GM12878 (cell line): ENCODE measurements at regions not wholly inside any gene's neighbourhood (a gene's known extent, or its start where the extent isn't known, plus 50 kb on each side); places are given as distances from the start of the nearest gene placed in this dataset.

ENCODE experiments used
- ATAC-seq: fragments of 200-7000 bp; cut with Tn5 transposase; 3 replicates; pipeline ENCODE4 v1.9.1; 2020; ENCODE audit warnings: mild to moderate bottlenecking, moderate library complexity
- BruUV-seq: library from RNA; stranded (reverse); fragments of 400-500 nt; replicated peaks from 2 replicates; lab custom pipeline; 2021; lab: Mats Ljungman, UMichigan
- CTCF ChIA-PET: fragments of 300-600 bp; sonication (Branson Sonifier 250); formaldehyde crosslinking; extraction: SDS; loops from one replicate; lab custom pipeline; 2021; ENCODE audit warnings: inconsistent platforms; lab: Yijun Ruan, JAX
- POLR2A ChIA-PET: fragments of 350-600 bp; formaldehyde crosslinking; extraction: SDS; loops from one replicate; lab custom pipeline; 2021; ENCODE audit warnings: inconsistent platforms; lab: Charles Lee
- RAD21 ChIA-PET: fragments of 300-600 bp; sonication (Branson Sonifier 250); formaldehyde crosslinking; loops from one replicate; lab custom pipeline; 2023; ENCODE audit warnings: antibody characterized with exemption; ENCODE audit not compliant: unreplicated experiment; lab: Charles Lee
- SMC1A ChIA-PET: fragments of 300-600 bp; sonication (Branson Sonifier 250); formaldehyde crosslinking; loops from one replicate; lab custom pipeline; 2023; ENCODE audit not compliant: unreplicated experiment, uncharacterized antibody; lab: Charles Lee
- DNase-seq: peaks from one replicate; pipeline ENCODE4 v3.0.0-alpha.2; 2011; ENCODE audit warnings: low read depth, low spot score
- FAIRE-seq: peaks from 3 replicates; lab custom pipeline; 2011; peaks lifted over from hg19 to GRCh38; lab: Jason Lieb, UNC
- H2AFZ ChIP-seq: 2 replicates; pipeline ENCODE4 v1.6.0; 2011; ENCODE audit warnings: low read depth, low read length, control low read depth; ENCODE audit not compliant: control insufficient read depth
- H3K27ac ChIP-seq: 2 replicates; pipeline ENCODE4 v1.5.1; 2011; ENCODE audit warnings: control low read depth; ENCODE audit not compliant: control insufficient read depth, insufficient read depth
- H3K27me3 ChIP-seq, 2 experiments: replicated peaks in 1 of 2; 2 replicates each; pipeline versions ENCODE4 v1.6.0 to v1.6.1; 2011; ENCODE audit warnings: low read length in 1 of 2; ENCODE audit not compliant: control insufficient read depth in 2 of 2, insufficient read depth in 2 of 2
- H3K36me3 ChIP-seq, 2 experiments: 2 replicates each; pipeline ENCODE4 v1.5.1; 2011; ENCODE audit warnings: low read length in 1 of 2; ENCODE audit not compliant: control insufficient read depth in 2 of 2, insufficient read depth in 2 of 2
- H3K4me1 ChIP-seq: 2 replicates; pipeline ENCODE4 v1.6.1; 2011; ENCODE audit warnings: mild to moderate bottlenecking, low read length, moderate library complexity, mixed read lengths; ENCODE audit not compliant: control insufficient read depth, insufficient read depth
- H3K4me2 ChIP-seq: 2 replicates; pipeline ENCODE4 v1.6.0; 2011; ENCODE audit warnings: control low read depth; ENCODE audit not compliant: control insufficient read depth, insufficient read depth
- H3K4me3 ChIP-seq: fragments of 200-600 bp; sonication (generic); 2 replicates; pipeline ENCODE4 v1.5.1; 2016
- H3K79me2 ChIP-seq: 2 replicates; pipeline ENCODE4 v1.6.0; 2011; ENCODE audit warnings: low read length; ENCODE audit not compliant: control insufficient read depth, insufficient read depth
- H3K9ac ChIP-seq: 2 replicates; pipeline ENCODE4 v1.8.0; 2011; ENCODE audit warnings: low read length, control low read depth, mixed read lengths; ENCODE audit not compliant: control insufficient read depth, insufficient read depth
- H3K9me3 ChIP-seq: replicated peaks from 3 replicates; pipeline ENCODE4 v1.5.1; 2011; ENCODE audit warnings: mild to moderate bottlenecking, low read length; ENCODE audit not compliant: control insufficient read depth, insufficient read depth
- H4K20me1 ChIP-seq: 2 replicates; pipeline ENCODE4 v1.6.0; 2011; ENCODE audit not compliant: control insufficient read depth, insufficient read depth
- ZNF622 ChIP-seq: fragments of 450-650 bp; IDR thresholded peaks from 2 replicates; pipeline ENCODE4 v1.6.1; 2017; ENCODE audit warnings: mild to moderate bottlenecking, inconsistent platforms
- WGBS: methylation state at CpG from one replicate; pipeline ENCODE4 v1.1.6; 2016; ENCODE audit warnings: low lambda C conversion rate; ENCODE audit not compliant: insufficient replicate concordance, insufficient coverage; ENCODE audit errors: missing lambda C conversion rate; 5-methylcytosine and 5-hydroxymethylcytosine counted together
- in situ Hi-C: fragments of 300-500 bp; cut with MboI; formaldehyde crosslinking; loops from 9 replicates; pipeline ENCODE4 v1.14.3; 2018; ENCODE audit warnings: mixed read lengths
- intact Hi-C: fragments of 100-400 bp; cut with micrococcal nuclease; formaldehyde crosslinking; loops from one replicate; pipeline ENCODE4 v1.14.2; 2022; ENCODE audit not compliant: unreplicated experiment
- TF ChIP-seq, protein P1 (sequence below): fragments of 450-650 bp; formaldehyde crosslinking; IDR thresholded peaks from 2 replicates; pipeline ENCODE4 v1.5.0; 2022; ENCODE audit warnings: mild to moderate bottlenecking, missing genetic modification characterization

DNA sequence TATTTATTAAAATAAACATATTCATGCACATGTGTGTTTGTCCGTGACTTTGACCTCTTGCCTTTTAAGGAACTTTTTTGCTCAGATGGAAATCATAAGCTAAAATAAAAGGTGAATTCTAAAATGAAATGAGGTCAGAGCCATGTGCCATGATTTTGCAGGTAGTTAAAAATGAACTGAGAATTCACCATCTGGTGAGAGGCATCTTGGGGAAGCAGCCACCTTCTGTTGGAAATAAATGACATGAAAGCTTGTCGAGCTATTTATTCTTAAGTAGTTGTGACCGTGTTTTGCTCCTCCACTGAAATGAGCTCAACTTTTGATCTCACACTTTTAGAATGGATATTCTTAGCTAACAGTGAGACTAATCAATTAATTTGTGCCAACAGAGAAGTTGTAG is 56.8 kb upstream of the CNOT2 start:
- Histone ChIP-seq H4K20me1 (no peaks in the 10 kb centered on the region), H3K9ac (no peak overlapping the region), H3K9me3 (no peaks in the 10 kb centered on the region), H3K79me2 (no peaks in the 10 kb centered on the region), H3K27me3 (no peaks in the 10 kb centered on the region), H3K4me2 (no peak overlapping the region), H3K27ac (no peak overlapping the region), H2AFZ (no peak overlapping the region), H3K36me3 (no peaks in the 10 kb centered on the region), H3K4me3 (no peak overlapping the region), H3K4me1 (no peaks in the 10 kb centered on the region)
- TF ChIP-seq ZNF622: no peak
- TF ChIP-seq, protein P1, sequence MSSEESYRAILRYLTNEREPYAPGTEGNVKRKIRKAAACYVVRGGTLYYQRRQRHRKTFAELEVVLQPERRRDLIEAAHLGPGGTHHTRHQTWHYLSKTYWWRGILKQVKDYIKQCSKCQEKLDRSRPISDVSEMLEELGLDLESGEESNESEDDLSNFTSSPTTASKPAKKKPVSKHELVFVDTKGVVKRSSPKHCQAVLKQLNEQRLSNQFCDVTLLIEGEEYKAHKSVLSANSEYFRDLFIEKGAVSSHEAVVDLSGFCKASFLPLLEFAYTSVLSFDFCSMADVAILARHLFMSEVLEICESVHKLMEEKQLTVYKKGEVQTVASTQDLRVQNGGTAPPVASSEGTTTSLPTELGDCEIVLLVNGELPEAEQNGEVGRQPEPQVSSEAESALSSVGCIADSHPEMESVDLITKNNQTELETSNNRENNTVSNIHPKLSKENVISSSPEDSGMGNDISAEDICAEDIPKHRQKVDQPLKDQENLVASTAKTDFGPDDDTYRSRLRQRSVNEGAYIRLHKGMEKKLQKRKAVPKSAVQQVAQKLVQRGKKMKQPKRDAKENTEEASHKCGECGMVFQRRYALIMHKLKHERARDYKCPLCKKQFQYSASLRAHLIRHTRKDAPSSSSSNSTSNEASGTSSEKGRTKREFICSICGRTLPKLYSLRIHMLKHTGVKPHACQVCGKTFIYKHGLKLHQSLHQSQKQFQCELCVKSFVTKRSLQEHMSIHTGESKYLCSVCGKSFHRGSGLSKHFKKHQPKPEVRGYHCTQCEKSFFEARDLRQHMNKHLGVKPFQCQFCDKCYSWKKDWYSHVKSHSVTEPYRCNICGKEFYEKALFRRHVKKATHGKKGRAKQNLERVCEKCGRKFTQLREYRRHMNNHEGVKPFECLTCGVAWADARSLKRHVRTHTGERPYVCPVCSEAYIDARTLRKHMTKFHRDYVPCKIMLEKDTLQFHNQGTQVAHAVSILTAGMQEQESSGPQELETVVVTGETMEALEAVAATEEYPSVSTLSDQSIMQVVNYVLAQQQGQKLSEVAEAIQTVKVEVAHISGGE (CRISPR knock-in tag): no peak
- in situ Hi-C loops (no loop called here), intact Hi-C loops (no loop called here)
- no peak for ATAC-seq
- ChIA-PET SMC1A (no interaction called here), CTCF (interaction anchor here (0.6 to 1.0 kb wide), 2 partner anchors 127 to 303 kb away, joined by 3 read pairs; no protein-coding TSS in a partner anchor), POLR2A (no interaction called here), RAD21 (interaction anchor here (0.8 kb wide), 1 partner anchor 392 kb away, joined by 3 read pairs; no protein-coding TSS in a partner anchor)
- BruUV-seq: no TSS peak
- no peak for DNase-seq
- FAIRE-seq: no peak
- 90% methylated on average over 3 of the region's 3 CpGs for WGBS
